Limb (tissue), 2 donors: ENCODE measurements at regions not wholly inside any gene's neighbourhood (a gene's known extent, or its start where the extent isn't known, plus 50 kb on each side); places are given as distances from the start of the nearest gene placed in this dataset.
"Not testable (repeated sequence)": the region's sequence is repeated elsewhere in the genome, so short reads cannot be mapped to it uniquely, and the experiment has no call there.

Source experiments
- DNase-seq, 2 donors: peaks; one replicate each; pipeline ENCODE4 v3.0.0-alpha.2; 2016; ENCODE audit errors: extremely low spot score in 2 of 2

GRCh38 chr1:224061436-224061835 lies 52.5 kb upstream of the FBXO28 start:
- DNase-seq: no peak

- no peak for DNase-seq
Measured at GRCh38 chr1:224059897-224060427, 53.9 kb upstream of the FBXO28 start.

- no peak for DNase-seq
Measured at GRCh38 chr1:224058303-224058702, 55.6 kb upstream of the FBXO28 start.

- DNase-seq: no peak
Measured at GRCh38 chr1:224057461-224058199, 56.3 kb upstream of the FBXO28 start.

GRCh38 chr1:224054611-224055010 lies 59.3 kb upstream of the FBXO28 start:
- DNase-seq: no peak

- no peak for DNase-seq
Measured at GRCh38 chr1:224054012-224054411, 59.9 kb upstream of the FBXO28 start.

- DNase-seq: no peak
Measured at GRCh38 chr1:224053456-224053855, 60.5 kb upstream of the FBXO28 start.

GRCh38 chr1:224052772-224053171 lies 61.1 kb upstream of the FBXO28 start:
- no peak for DNase-seq

GRCh38 chr1:224051782-224052181 lies 62.1 kb upstream of the FBXO28 start:
- DNase-seq: not testable (repeated sequence)

- no peak for DNase-seq
Measured at GRCh38 chr1:224051086-224051406, 62.9 kb upstream of the FBXO28 start.

GRCh38 chr1:224047538-224047937 lies 66.4 kb upstream of the FBXO28 start:
- no peak for DNase-seq

GRCh38 chr1:224045556-224045955 lies 68.4 kb upstream of the FBXO28 start:
- no peak for DNase-seq

GRCh38 chr1:224044420-224044819 lies 69.5 kb upstream of the FBXO28 start:
- DNase-seq: no peak

- DNase-seq: no peak
Measured at GRCh38 chr1:224042557-224043118, 71.3 kb upstream of the FBXO28 start.

- no peak for DNase-seq
Measured at GRCh38 chr1:224041032-224041431, 72.9 kb upstream of the FBXO28 start.

- not testable (repeated sequence) for DNase-seq
Measured at GRCh38 chr1:224040423-224040822, 73.5 kb upstream of the FBXO28 start.

GRCh38 chr1:224040006-224040405 lies 73.9 kb upstream of the FBXO28 start:
- DNase-seq: not testable (repeated sequence)

- not testable (repeated sequence) for DNase-seq
Measured at GRCh38 chr1:224038832-224039231, 75.1 kb upstream of the FBXO28 start.

GRCh38 chr1:224037362-224037761 lies 76.5 kb upstream of the FBXO28 start:
- not testable (repeated sequence) for DNase-seq

GRCh38 chr1:224032608-224033276 lies 81.2 kb upstream of the FBXO28 start:
- DNase-seq: not testable (repeated sequence)

- not testable (repeated sequence) for DNase-seq
Measured at GRCh38 chr1:224031986-224032385, 81.9 kb upstream of the FBXO28 start.

GRCh38 chr1:224030257-224030656 lies 83.7 kb upstream of the FBXO28 start:
- not testable (repeated sequence) for DNase-seq
